Limb (tissue), 2 donors: ENCODE measurements at regions not wholly inside any gene's neighbourhood (a gene's known extent, or its start where the extent isn't known, plus 50 kb on each side); places are given as distances from the start of the nearest gene placed in this dataset.
A peak's percentile ranks its signal among the peaks of the same experiment; 100 is the strongest.
"Not testable (repeated sequence)": the region's sequence is repeated elsewhere in the genome, so short reads cannot be mapped to it uniquely, and the experiment has no call there.

Experiments used
- DNase-seq, 2 donors: peaks; one replicate each; pipeline ENCODE4 v3.0.0-alpha.2; 2016; ENCODE audit errors: extremely low spot score in 2 of 2

GRCh38 chr4:189566900-189567299 lies 373.8 kb upstream of the FRG1 start:
- DNase-seq, result not testable (repeated sequence)

GRCh38 chr4:189579645-189580044 lies 361.0 kb upstream of the FRG1 start:
- not testable (repeated sequence) for DNase-seq

- not testable (repeated sequence) for DNase-seq
Observed at GRCh38 chr4:189586908-189587632, 353.6 kb upstream of the FRG1 start.

- DNase-seq, result not testable (repeated sequence)
Observed at GRCh38 chr4:189589201-189589600, 351.5 kb upstream of the FRG1 start.

GRCh38 chr4:189592890-189593289 lies 347.8 kb upstream of the FRG1 start:
- DNase-seq, result no peak

GRCh38 chr4:189597341-189597740 lies 343.3 kb upstream of the FRG1 start:
- DNase-seq, result no peak

- no peak for DNase-seq
Observed at GRCh38 chr4:189600264-189600663, 340.4 kb upstream of the FRG1 start.

- DNase-seq, result no peak
Observed at GRCh38 chr4:189600718-189601435, 339.8 kb upstream of the FRG1 start.

GRCh38 chr4:189602827-189603226 lies 337.8 kb upstream of the FRG1 start:
- not testable (repeated sequence) for DNase-seq

GRCh38 chr4:189610571-189610970 lies 330.1 kb upstream of the FRG1 start:
- DNase-seq, result not testable (repeated sequence)

GRCh38 chr4:189613207-189613606 lies 327.5 kb upstream of the FRG1 start:
- DNase-seq, result peak in 1 of 2 donors; percentile 2

GRCh38 chr4:189615217-189615663 lies 325.4 kb upstream of the FRG1 start:
- DNase-seq, result no peak

GRCh38 chr4:189617741-189618140 lies 322.9 kb upstream of the FRG1 start:
- not testable (repeated sequence) for DNase-seq

GRCh38 chr4:189619441-189620250 lies 321.0 kb upstream of the FRG1 start:
- DNase-seq, result not testable (repeated sequence)

- not testable (repeated sequence) for DNase-seq
Observed at GRCh38 chr4:189622574-189622973, 318.1 kb upstream of the FRG1 start.

- not testable (repeated sequence) for DNase-seq
Observed at GRCh38 chr4:189627041-189627440, 313.6 kb upstream of the FRG1 start.

- not testable (repeated sequence) for DNase-seq
Observed at GRCh38 chr4:189629733-189630132, 310.9 kb upstream of the FRG1 start.

- DNase-seq, result not testable (repeated sequence)
Observed at GRCh38 chr4:189630913-189631567, 309.6 kb upstream of the FRG1 start.

- not testable (repeated sequence) for DNase-seq
Observed at GRCh38 chr4:189631568-189631916, 309.1 kb upstream of the FRG1 start.

- not testable (repeated sequence) for DNase-seq
Observed at GRCh38 chr4:189650436-189650835, 290.2 kb upstream of the FRG1 start.

- DNase-seq, result not testable (repeated sequence)
Observed at GRCh38 chr4:189653130-189653653, 287.5 kb upstream of the FRG1 start.
